ENCODE measurements at regions not wholly inside any gene's neighbourhood (a gene's known extent, or its start where the extent isn't known, plus 50 kb on each side); places are given as distances from the start of the nearest gene placed in this dataset.
A peak's percentile ranks its signal among the peaks of the same experiment; 100 is the strongest.
"Not testable (repeated sequence)": the region's sequence is repeated elsewhere in the genome, so short reads cannot be mapped to it uniquely, and the experiment has no call there.

DNA sequence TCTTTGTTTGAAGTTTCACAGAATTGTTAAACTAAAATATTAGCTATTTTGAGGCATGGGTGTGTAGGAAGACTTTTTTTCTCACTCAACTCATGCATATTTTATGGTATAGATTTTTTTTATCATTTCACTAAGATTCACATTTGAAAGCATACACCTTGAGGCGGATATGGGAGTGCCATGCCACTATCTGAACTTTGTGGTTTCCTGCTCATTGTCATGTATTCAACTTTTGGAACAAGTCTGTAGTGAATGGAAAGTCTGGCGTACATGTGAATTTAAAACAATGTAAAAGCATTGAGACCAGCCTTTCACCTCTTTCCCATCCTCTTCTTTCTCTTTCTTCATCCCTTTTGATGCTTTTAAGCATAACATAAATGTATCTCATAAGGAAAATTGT lies 147.9 kb downstream of the TPBG start:
- DNase-seq: no peak

DNA sequence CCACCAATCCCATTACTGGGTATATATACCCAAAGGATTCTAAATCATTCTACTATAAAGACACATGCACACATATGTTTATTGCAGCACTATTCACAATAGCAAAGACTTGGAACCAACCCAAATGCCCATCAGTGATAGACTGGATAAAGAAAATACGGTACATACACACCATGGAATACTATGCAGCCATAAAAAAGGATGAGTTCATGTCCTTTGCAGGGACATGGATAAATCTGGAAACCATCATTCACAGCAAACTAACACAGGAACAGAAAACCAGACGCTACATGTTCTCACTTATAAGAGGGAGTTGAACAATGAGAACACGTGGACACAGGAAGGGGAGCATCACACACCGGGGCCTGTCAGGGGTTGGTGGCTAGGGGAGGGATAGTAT lies 154.3 kb downstream of the TPBG start:
- DNase-seq: not testable (repeated sequence)

DNA sequence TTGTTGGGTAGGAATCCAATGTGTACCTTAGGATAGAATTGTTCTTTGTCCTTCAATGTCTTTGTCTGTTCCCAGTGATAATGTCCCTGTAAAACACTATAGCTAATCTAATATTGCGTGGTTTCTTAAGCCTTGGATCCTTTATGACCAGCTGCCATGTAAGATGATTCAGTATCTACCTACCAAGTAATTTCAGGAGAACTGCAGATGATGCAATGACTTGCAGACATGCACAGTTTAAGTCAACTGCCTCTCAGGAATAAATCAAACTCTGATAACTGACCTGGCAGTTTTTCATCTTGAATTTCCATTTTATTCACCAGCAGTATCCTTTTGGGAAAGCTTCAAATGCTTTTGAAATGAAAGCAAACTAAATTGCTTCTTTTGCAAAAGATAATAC lies 157.8 kb downstream of the TPBG start:
- no peak for DNase-seq

DNA sequence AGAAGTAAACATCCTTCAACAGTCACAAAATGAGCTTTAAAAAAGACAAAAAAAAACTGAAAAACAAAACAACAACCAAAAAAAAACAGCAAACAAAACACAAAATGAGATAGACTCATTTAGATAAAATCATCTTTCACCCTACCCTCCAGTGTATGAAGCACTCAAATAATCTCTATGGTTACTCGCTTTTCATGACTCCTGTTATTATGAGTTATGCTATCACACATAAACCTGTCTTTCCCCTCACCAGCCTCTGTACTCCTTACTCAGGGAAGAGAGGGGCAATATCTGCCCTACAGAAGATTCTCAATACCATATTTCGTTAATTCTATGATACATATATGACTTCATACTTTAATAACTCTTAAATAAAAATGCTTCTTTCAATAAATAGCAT lies 158.2 kb downstream of the TPBG start:
- DNase-seq: no peak

DNA sequence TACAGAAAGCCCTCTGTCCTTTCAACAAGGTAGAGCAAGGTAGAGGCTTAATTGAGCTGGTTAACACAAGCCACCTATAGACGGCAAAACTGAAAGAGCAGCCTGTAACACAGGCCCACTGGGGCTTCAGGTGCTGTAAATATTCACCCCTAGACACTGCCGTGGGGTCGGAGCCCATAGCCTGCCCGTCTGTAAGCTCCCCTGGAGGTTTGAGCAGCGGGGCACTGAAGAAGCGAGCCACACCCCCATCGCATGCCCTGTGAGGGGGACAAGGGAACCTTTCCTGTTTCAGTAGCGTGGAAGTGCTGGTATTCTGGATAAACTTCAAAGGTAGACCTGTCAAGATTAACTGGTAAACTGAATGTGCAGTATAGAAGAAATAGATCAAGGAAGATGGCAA lies 160.4 kb downstream of the TPBG start:
- DNase-seq: no peak

DNA sequence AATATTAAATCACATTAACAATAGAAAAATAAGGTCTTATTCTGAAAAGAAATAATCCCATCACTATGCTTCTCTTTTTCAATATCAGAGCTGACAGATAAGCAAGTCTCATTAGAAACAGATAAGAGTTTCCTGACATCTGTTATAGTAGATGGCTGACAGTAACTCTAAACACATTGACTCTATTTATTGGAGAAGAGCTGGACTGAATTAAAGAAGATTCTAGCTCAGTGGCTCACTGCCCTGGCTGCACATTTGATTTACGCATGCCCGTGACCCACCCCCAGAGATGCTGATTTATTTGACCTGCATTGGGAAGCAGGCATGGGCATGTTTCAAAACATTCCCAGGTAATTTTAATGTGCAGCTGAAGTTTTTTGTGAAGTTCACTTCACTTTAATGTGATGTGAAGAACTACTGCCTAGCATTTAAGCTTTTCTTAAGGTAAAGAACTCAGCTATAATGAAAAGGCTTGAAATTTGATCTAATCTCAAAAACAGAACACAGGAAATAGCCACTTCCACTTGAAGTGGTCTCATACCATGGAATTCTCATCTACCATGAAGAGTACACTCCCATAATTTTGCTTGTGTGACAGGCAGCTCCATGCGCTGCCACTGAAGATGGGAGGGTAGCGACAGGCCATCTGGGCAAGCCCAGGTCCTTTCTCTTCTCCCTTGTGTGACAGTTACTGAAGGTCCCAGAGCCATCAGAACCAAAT lies 162.3 kb downstream of the TPBG start:
- peak in 1 of 2 experiments; percentile 31 for DNase-seq

DNA sequence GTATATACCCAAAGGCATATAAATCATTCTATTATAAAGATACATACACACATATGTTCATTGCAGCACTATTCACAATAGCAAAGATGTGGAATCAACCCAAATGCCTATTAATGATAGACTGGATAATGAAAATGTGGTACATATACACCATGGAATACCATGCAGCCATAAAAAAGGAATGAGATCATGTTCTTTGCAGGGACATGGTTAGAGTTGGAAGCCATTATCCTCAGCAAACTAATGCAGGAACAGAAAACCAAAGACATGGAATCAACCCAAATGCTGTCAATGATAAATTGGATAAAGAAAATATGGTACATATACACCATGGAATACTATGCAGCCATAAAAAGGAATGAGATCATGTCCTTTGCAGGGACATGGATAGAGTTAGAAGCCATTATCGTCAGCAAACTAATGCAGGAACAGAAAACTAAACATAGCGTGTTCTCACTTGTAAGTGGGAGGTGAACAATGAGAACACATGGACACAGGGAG lies 166.4 kb downstream of the TPBG start:
- DNase-seq: not testable (repeated sequence)

DNA sequence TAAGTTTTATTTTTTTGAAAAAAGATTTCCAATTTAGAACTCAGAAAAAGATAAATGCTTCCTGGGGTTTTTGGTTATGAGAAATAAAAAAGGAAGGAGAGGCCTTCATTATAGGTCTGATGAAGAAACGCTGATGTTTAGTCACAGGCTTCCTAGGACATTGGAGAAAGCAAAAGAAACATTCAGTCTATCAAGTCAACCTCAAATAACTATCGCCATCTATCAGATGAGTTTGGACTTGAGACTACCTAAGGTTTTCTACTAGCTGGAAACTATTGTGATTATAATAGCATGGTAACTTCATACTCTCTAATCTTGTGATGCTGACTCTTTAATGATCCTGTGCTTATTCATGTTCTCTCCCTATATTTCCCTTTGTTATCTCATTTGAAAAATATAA lies 171.3 kb downstream of the TPBG start:
- DNase-seq: no peak

DNA sequence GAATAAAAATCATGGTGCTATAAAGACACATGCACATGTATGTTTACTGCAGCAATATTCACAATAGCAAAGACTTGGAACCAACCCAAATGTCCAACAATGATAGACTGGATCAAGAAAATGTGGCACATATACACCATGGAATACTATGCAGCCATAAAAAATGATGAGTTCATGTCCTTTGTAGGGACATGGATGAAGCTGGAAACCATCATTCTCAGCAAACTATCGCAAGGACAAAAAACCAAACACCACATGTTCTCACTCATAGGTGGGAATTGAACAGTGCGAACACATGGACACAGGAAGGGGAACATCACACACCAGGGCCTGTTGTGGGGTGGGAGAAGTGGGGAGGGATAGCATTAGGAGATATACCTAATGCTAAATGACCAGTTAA lies 185.9 kb downstream of the TPBG start:
- not testable (repeated sequence) for DNase-seq

DNA sequence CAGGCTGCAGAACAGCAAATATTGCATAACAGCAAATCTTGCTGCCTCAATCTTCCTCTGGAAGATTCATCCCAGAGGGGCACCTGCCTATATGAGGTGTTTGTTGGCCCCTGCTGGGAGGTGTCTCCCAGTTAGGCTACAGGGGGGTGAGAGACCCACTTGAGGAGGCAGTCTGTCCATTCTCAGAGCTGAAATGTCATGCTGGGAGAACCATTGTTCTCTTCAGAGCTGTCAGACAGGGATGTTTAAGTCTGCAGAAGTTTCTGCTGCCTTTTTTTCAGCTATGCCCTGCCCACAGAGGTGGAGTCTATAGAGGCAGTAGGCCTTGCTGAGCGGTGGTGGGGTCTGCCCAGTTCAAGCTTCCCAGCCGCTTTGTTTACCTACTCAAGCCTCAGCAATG lies 187.7 kb downstream of the TPBG start:
- not testable (repeated sequence) for DNase-seq

DNA sequence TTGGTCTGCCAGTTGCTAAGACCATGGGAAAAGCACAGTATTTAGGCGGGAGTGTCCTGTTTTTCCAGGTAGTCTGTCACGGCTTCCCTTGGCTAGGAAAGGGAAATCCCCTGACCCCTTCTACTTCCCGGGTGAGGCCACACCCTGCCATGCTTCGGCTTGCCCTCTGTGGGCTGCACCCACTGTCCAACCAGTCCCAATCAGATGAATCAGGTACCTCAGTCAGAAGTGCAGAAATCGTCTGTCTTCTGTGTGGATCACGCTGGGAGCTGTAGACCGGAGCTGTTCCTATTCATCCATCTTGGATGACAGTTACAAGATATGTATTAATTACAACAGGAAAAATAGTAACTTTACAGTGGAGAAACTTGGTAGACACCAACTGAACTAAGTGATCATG lies 188.2 kb downstream of the TPBG start:
- no peak for DNase-seq

DNA sequence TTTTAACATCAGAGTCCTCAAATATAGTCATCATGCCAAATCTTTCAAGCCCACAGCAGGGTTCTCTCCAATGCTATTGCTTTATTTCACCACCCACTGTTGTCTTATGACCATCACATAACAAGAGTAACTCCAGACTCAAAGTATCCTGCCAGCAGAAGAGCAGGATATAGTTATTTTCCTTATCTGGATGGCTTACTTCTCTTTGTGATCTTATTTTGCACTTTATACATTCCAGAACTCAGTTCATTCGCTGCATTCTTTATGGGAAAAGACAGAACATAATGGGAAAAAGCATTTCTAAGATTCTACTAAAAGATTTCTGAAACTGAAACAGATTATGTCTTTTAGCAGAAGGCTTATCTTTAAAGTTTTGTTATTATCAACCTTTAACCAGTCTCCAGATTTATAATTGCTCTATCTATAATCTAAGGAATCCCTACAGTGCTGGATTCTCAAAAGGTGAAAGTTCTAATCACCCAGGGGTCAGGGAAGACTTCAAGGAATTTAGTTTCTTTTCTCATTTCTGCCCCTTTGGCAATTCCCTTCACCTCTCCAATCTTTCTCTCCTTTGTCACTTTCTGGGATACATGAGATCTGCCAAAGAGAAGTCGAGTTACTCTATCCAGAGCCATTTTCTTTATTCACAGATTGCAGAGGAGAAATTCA lies 190.4 kb downstream of the TPBG start:
- no peak for DNase-seq

DNA sequence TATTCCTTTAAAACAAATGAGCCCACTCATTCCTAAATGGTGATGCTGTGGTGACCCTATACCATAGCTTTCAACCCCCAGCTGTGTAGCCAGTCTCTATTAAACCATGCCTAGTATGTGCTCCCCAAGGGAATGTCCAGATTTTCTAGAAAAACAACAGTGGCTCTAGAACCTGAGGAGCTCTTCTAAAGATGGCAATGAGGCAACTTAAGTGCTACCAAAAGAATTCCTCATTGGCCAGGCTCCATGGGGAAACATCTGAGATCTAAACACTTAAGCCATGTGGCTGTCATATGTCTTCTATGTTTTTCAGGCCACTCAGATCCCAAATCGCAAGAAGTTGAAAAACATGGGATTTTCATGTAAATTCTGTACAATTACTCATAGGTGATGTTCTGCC lies 191.0 kb downstream of the TPBG start:
- no peak for DNase-seq

DNA sequence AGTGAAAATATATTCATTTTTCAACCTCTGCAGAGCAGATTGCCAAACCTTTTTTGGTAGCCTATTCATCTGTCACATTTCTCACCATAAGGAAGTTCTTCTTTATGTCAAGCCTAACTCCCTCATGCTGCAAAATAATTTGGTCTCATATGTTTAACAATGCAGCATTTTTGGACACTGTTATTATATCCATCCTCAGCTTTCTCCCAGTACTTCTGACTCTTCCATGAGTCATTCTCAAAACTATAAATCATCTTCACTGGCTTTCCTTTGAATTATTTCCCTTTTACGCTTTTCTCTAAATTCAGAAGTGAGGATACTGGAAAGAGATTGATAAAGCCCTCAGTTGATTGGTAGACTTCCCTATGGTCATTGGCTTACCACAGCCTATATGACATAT lies 192.2 kb downstream of the TPBG start:
- no peak for DNase-seq

DNA sequence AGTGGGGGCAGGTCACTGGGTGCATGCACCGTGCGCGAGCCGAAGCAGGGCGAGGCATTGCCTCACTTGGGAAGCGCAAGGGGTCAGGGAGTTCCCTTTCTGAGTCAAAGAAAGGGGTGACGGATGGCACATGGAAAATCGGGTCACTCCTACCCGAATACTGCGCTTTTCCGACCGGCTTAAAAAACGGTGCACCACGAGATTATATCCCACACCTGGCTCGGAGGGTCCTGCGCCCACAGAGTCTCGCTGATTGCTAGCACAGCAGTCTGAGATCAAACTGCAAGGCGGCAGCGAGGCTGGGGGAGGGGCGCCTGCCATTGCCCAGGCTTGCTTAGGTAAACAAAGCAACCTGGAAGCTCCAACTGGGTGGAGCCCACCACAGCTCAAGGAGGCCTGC lies 194.9 kb downstream of the TPBG start:
- DNase-seq: not testable (repeated sequence)

DNA sequence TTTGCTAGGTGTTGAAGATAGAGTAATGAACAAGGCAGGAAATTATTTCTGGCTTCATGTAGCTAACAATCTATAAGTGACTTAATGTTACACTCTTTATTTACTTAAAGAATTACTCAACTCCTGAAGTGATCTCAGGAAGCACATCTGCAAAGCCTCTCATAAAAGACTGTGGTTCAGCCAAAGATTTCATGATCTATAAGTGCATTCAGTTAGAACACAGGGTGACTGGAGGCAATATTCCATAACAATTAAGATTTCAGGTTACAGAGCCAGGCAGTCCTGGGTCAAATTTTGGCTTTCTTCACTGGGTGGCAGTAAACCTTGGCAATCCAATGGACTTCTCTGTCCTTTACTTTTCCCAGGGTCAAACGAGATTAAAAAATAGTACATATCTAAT lies 204.0 kb downstream of the TPBG start:
- no peak for DNase-seq

DNA sequence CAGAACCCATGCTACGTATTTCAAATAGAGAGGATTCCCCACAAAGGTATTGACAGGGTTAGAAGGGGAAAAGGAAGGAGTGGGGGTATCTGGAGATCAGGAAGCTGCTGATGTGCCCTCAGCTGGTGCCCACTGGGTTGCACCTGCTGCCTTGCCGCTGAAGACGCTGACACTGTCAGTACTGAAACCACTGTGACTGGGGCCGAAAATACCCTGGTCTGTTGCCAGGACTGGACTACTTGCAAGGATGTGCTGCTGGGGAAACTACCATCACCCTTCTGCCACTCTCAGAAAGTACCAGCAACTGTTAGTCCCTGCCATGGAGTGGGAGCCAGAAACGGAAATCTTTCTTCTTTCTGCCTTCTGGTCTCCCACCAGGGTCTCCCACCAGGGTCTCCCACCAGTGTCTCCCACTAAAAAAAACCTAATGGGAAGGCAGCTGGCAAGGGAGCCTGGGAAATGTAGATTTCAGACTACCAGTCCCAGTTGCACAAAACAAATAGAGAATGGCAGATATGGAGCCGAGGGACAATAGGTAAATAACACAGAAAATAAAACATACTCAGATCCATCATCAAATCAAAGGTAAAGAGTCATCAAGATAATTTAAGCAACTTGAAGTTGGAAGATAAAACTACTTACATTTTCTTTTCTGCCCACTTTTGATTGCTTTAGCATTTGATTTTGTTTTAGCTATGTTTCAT lies 204.8 kb downstream of the TPBG start:
- DNase-seq: no peak

DNA sequence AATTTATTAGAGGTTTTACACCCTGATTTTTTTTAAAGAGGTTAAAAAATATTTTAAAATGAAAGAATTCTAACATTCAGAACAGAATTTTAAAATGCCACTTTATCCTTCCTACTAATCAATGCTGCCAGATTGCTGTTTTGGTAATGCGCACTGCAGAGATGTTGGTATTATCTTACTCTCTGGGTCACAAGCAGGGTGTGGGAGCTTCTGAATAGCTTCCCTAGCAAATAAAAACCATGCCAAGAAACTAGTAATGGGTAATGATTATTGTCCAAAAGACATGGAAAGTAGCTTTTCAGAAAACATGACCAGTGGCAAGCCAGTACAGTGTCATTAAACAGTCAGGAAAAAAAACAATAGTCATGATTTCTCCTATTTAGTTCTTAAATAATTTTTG lies 205.4 kb downstream of the TPBG start:
- no peak for DNase-seq

DNA sequence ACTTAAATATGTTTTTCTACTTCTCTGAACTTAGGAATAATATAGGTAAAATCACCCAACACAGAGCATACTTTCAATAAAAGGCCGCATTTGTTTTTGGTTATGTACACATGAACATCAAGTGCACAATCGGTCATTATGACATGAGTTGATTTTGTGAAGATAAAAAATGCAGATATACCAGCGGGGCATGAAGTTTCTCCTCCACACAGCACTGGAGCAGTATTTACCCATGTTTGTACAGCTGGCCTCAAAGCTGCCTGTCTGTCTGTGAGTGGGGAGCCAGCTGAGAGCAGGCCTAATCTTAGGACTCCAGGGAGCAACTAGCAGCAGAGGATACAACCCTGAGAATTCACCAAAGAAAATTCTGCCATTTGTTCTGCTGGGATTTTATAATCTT lies 206.5 kb downstream of the TPBG start:
- DNase-seq: peak; percentile 8 to 12

DNA sequence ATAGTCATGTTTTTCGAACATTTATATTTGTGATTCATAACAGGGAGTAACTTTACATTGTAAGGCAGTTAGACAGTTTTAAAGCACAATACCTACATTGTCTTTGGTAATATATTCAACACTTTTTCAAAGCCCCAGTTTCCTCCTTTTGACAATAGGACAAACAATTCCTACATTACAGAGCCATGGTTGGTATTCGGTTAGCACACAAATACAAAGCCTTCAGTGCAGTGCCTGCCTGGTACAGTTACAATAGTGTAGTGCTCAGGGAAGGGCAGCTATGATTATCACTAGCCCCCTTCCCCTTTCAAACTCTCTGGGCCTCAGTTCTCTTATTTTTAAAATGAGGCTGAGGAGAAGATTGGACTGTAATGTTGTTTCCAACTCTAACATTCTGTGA lies 207.8 kb downstream of the TPBG start:
- DNase-seq: no peak

DNA sequence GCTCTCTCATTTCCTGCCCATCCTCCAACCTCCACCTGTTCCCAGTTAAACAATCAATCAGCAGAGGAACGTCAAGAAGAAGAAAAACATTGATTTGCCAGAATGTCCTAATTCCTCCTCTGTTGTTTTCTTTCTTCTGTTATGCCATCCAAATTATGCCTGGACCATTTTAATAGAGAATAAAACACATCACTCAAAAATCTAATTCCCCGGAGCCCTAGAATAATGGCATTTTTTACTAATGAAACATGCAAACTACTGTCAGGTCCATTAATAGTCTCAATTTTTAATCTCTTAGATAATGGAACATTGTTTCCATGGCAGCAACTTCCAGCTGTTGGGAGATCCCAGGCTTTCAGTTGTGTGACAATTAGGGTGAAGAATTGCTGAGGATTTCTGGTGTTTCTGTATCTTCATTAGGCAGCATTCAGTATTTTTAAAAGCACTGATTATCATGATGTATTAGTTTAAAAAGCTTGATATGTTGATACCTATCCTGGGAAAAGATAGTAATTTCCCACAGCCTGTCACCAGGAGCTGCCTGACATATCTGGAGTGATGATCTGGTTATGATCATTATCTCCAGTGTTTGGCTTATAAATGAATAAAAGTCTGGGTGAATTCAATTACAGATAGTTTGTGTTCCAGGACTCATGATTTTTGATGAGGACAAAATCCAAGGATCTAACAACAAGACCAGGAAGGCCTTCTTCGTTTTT lies 209.8 kb downstream of the TPBG start:
- DNase-seq: no peak

DNA sequence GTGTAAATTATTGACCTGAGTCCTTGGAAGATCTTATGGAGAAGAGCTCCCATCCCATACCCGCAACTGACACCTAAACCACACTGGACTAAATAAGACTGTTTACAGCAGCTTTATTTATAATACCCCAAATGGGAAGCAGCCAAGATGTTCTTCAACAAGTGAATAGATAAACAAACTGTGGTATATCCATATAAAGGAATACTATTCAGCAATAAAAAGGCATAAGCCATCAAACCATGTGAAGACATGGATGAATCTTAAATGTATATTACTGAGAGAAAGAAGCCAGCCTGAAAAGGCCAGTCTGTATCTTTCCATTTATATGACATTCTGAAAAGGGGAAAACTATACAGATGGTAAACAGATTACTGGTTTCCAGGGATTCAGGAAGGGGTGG lies 212.7 kb downstream of the TPBG start:
- no peak for DNase-seq

DNA sequence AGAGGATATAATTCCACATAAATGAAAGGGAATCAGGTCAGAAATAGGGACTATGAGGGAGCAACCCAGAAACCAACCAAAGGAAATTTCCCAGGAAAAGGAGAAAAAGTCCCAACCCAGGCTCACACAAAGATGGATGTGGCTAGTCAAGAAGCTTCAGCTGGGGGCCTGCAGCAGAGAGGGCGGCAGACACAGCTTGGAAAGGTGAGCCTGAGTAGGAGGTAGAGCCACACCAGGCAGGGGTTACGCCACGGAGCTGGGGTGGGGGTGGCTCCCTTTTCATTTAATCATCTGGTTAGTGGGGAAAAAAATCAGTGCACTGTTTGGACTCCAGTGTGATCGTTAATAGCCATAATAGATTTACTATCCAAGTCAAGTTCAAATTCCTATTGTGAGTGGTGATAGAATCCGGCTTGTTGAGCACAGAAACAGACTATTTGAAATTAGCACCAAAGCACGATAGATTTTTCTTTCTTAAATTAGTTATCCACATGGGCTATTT lies 220.6 kb downstream of the TPBG start:
- no peak for DNase-seq
